ENCODE measurements at regions not wholly inside any gene's neighbourhood (a gene's known extent, or its start where the extent isn't known, plus 50 kb on each side); places are given as distances from the start of the nearest gene placed in this dataset.

DNA sequence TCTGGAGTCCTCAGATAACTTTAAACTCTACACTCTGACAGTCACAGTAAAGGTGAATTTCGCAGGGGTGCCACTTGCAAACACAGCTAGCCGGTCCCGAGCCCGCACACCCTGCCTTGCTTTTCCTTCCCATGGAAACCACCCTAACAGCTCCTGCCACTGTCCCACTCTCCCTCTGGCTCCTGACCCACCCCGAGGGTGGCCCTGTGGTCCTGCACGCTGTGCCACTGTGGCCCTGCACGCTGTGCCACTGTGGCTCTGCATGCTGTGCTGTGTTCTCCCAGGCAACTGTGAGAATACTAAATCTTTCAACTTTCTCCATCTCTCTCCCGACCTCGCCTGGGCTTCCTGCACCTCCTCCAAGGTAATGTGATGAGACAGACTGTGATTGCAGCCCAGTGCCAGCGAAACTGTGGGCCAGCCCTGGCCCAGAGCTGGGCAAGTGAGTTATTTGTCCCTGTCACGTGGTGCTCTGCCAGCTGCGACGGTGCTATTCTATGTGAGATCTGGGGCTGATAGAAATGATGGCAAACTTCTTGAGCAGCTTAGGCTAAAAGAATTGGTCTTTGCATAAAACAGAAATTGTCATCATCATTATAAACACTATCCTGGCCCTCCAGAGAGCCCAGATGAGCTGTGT lies 63.4 kb upstream of the TARBP1 start:
- TF ChIP-seq, protein P1, sequence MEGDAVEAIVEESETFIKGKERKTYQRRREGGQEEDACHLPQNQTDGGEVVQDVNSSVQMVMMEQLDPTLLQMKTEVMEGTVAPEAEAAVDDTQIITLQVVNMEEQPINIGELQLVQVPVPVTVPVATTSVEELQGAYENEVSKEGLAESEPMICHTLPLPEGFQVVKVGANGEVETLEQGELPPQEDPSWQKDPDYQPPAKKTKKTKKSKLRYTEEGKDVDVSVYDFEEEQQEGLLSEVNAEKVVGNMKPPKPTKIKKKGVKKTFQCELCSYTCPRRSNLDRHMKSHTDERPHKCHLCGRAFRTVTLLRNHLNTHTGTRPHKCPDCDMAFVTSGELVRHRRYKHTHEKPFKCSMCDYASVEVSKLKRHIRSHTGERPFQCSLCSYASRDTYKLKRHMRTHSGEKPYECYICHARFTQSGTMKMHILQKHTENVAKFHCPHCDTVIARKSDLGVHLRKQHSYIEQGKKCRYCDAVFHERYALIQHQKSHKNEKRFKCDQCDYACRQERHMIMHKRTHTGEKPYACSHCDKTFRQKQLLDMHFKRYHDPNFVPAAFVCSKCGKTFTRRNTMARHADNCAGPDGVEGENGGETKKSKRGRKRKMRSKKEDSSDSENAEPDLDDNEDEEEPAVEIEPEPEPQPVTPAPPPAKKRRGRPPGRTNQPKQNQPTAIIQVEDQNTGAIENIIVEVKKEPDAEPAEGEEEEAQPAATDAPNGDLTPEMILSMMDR (IDR thresholded peaks at IDR 0.05) = no peak
- no peak overlapping the region for H3K4me3 Mint-ChIP-seq
- no peak overlapping the region for H3K27ac Mint-ChIP-seq
- no peaks in the 10 kb centered on the region for H3K36me3 Mint-ChIP-seq (ENCODE audit: low read depth)
- H3K27me3 Mint-ChIP-seq (ENCODE audit: insufficient read depth) = peaks cover 7% of the 10 kb centered on the region
- DNase-seq = no peak
- H3K9me3 Mint-ChIP-seq = no peaks in the 10 kb centered on the region
- peaks cover 34% of the 10 kb centered on the region for H3K4me1 Mint-ChIP-seq (ENCODE audit: low read depth)

DNA sequence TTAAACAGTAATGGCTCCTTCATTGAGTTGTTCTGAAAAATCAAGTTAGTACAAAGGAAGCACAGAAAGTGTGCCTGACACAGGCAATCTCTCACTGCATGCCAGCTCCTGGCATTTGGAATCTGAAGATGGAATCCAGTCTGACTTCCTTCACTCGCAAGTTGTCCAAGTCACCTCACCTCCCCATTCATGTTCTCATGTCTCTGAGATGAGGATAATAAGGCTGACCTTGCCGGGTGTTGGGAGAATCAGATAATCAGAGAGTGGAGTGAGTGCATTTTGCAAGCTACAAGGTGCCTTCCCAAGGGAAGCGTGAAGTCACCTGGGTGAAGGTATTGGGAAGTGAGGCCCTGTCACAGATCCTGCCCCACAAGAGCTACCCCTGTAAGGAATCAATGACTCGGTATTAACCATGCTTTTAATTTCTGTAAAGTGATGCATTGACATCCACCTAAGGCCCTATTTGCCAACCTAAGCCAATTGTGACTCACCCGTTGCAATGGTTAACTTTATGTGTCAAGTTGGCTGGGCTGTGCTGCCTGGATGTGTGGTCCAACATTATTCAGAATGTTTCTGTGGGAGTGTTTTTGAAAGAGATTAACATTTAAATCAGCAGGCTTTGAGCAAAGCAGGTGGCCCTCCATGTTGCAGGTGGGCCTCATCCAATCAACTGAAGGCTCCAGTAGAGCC lies 62.5 kb upstream of the TARBP1 start:
- Mint-ChIP-seq H3K4me1 (ENCODE audit: low read depth) (peaks cover 34% of the 10 kb centered on the region), H3K9me3 (no peaks in the 10 kb centered on the region), H3K27ac (no peak overlapping the region), H3K4me3 (no peak overlapping the region), H3K27me3 (ENCODE audit: insufficient read depth) (peaks cover 7% of the 10 kb centered on the region), H3K36me3 (ENCODE audit: low read depth) (no peaks in the 10 kb centered on the region)
- no peak for DNase-seq
- TF ChIP-seq, protein P1 (IDR thresholded peaks at IDR 0.05) = no peak

DNA sequence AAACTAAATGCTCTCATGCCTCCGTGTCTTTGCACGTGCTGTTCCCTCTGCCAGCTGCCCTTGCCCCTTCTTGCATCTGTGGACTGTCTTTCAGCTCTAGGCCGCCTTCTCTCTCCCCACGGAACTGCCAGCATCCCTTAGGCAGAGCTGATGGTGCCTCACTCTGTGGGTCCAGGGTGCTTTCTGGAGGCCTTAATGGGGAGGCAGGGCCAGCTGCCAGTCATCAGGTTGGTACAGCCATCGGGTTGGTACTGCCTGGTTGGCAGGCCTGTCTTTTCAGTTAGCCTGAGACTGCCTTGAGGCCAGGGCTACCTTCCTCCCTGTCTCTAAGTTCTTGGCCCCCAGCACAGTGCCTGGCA lies 61.4 kb upstream of the TARBP1 start:
- Mint-ChIP-seq H3K36me3 (ENCODE audit: low read depth) (no peaks in the 10 kb centered on the region), H3K9me3 (no peaks in the 10 kb centered on the region), H3K27me3 (ENCODE audit: insufficient read depth) (peaks cover 7% of the 10 kb centered on the region), H3K4me1 (ENCODE audit: low read depth) (peaks cover 32% of the 10 kb centered on the region), H3K27ac (no peak overlapping the region), H3K4me3 (no peak overlapping the region)
- TF ChIP-seq, protein P1 (IDR thresholded peaks at IDR 0.05) = no peak
- no peak for DNase-seq

DNA sequence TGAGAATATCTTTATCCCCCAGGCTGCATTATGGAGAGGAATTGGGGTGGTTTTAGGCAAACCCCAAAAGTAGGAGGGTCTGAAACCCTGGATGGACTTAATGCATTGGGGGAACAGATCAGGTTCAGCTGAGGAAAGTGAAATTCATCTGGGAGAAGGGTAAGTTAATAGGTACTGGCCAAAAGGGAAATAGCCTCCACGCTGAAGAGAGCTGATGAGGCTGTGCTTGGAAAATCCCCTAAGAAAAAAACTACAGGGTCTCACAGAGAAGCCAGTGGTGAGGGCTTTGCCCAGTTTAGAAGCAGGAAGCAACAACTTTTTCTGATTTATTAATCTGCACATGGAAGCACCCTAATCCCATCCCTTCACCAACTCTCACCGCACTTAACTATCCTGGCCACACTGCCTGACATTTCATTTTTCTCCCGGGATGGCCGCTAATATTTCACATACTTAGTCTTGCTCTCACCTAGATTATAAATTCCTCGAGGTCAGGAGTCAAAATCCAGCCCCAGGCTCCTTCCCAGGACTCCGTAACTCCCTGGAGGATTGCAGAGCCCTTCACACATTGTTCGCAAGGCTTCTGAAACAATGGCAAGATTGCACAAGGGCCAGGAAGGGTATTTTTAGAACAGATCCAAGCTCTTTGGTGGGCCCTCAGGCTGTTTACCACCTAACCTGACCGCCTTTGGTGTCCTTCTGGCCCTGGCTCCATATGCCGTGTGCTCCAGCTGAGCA lies 60.9 kb upstream of the TARBP1 start:
- Mint-ChIP-seq H3K27me3 (ENCODE audit: insufficient read depth) (peaks cover 7% of the 10 kb centered on the region), H3K4me1 (ENCODE audit: low read depth) (peaks cover 32% of the 10 kb centered on the region), H3K27ac (no peak overlapping the region), H3K4me3 (no peak overlapping the region), H3K9me3 (no peaks in the 10 kb centered on the region), H3K36me3 (ENCODE audit: low read depth) (no peaks in the 10 kb centered on the region)
- TF ChIP-seq, protein P1 (IDR thresholded peaks at IDR 0.05) = no peak
- no peak for DNase-seq

DNA sequence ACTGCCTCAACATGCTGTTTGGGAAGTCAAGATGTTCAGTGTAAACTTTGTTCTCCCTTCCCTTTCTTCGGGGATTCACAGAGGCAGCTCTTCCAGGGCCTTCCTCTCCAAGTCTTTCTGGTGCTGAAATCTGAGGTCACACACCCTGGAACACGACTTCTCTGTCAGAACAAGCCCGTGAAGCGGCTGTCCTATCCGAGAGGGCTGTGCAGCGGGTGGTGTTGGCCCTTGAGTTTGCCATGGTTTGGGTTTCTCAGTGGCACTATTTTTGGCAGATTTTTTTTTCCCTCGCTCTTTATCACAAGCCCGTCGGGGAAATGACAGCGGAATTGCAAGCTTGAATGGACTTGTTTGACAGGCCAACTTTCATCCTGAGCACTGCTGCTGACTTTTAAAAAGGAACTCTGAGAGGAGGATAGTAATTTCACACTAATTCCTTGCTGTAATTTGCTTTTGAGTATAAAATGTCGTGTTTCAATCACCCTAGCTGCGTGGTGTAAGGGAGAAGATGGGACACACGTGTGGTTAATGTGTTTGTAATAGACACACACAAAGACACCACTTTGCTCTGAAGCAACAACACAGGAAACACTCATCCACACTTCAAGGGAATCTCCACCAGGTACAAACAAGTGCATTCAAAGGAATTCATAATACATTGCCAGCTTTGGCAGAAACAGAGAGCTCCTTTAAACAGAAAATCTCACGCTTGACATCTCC lies 60.1 kb upstream of the TARBP1 start:
- no peak overlapping the region for H3K27ac Mint-ChIP-seq
- TF ChIP-seq, protein P1 (IDR thresholded peaks at IDR 0.05) = no peak
- peaks cover 7% of the 10 kb centered on the region for H3K27me3 Mint-ChIP-seq (ENCODE audit: insufficient read depth)
- no peaks in the 10 kb centered on the region for H3K9me3 Mint-ChIP-seq
- no peaks in the 10 kb centered on the region for H3K36me3 Mint-ChIP-seq (ENCODE audit: low read depth)
- no peak for DNase-seq
- H3K4me3 Mint-ChIP-seq = no peak overlapping the region
- H3K4me1 Mint-ChIP-seq (ENCODE audit: low read depth) = peaks cover 32% of the 10 kb centered on the region

Data from HFFc6 (cell line).